Hepatocyte (in vitro differentiated cells): ENCODE measurements at regions not wholly inside any gene's neighbourhood (a gene's known extent, or its start where the extent isn't known, plus 50 kb on each side); places are given as distances from the start of the nearest gene placed in this dataset.

ENCODE experiments used
- DNase-seq: peaks from one replicate; pipeline ENCODE4 v3.0.0-alpha.2; 2016; ENCODE audit warnings: low spot score
- H2AFZ ChIP-seq: fragments of 200-600 bp; sonication (generic); 2 replicates; pipeline ENCODE4 v1.6.0; 2016; ENCODE audit warnings: antibody characterized with exemption, mild to moderate bottlenecking
- H3K27ac ChIP-seq: fragments of 200-600 bp; sonication (generic); 2 replicates; pipeline ENCODE4 v1.5.1; 2016; ENCODE audit warnings: mild to moderate bottlenecking
- H3K27me3 ChIP-seq: fragments of 200-600 bp; sonication (generic); 2 replicates; pipeline ENCODE4 v1.6.1; 2016
- H3K36me3 ChIP-seq: fragments of 200-600 bp; sonication (generic); replicated peaks from 2 replicates; pipeline ENCODE4 v1.5.1; 2016; ENCODE audit warnings: low read depth; ENCODE audit not compliant: insufficient read depth
- H3K4me1 ChIP-seq: fragments of 200-600 bp; sonication (generic); 2 replicates; pipeline ENCODE4 v1.5.1; 2016; ENCODE audit warnings: mild to moderate bottlenecking, moderate library complexity; ENCODE audit not compliant: insufficient read depth
- H3K4me2 ChIP-seq: fragments of 200-600 bp; sonication (generic); 2 replicates; pipeline ENCODE4 v1.6.0; 2016
- H3K4me3 ChIP-seq: fragments of 200-600 bp; sonication (generic); 2 replicates; pipeline ENCODE4 v1.5.1; 2016; ENCODE audit warnings: mild to moderate bottlenecking
- H3K79me2 ChIP-seq: fragments of 200-600 bp; sonication (generic); 2 replicates; pipeline ENCODE4 v1.6.0; 2017; ENCODE audit warnings: mild to moderate bottlenecking
- H3K9me2 ChIP-seq: fragments of 200-600 bp; sonication (generic); replicated peaks from 2 replicates; pipeline ENCODE4 v1.6.0; 2017; ENCODE audit warnings: mild to moderate bottlenecking; ENCODE audit not compliant: insufficient read depth
- H3K9me3 ChIP-seq: fragments of 200-600 bp; sonication (generic); 2 replicates; pipeline ENCODE4 v1.5.1; 2016; ENCODE audit warnings: low read depth, mild to moderate bottlenecking
- H4K20me1 ChIP-seq: fragments of 200-600 bp; sonication (generic); 2 replicates; pipeline ENCODE4 v1.6.0; 2016; ENCODE audit warnings: mild to moderate bottlenecking; ENCODE audit not compliant: insufficient read depth, poor library complexity, severe bottlenecking
- EZH2 ChIP-seq: fragments of 200-600 bp; sonication (generic); IDR thresholded peaks from 2 replicates; pipeline ENCODE4 v1.6.1; 2016; ENCODE audit warnings: antibody characterized with exemption, mild to moderate bottlenecking, borderline replicate concordance
- EZH2phosphoT487 ChIP-seq: fragments of 200-600 bp; sonication (generic); IDR thresholded peaks from one replicate; pipeline ENCODE4 v1.6.1; 2018; ENCODE audit warnings: antibody characterized with exemption, mild to moderate bottlenecking, low read depth, moderate library complexity; ENCODE audit not compliant: unreplicated experiment, severe bottlenecking
- WGBS: methylation state at CpG from one replicate; pipeline ENCODE4 v1.1.6; 2016; ENCODE audit warnings: low lambda C conversion rate; ENCODE audit errors: missing lambda C conversion rate; 5-methylcytosine and 5-hydroxymethylcytosine counted together
- TF ChIP-seq, protein P1 (sequence below): fragments of 200-600 bp; sonication (generic); IDR thresholded peaks from 2 replicates; pipeline ENCODE4 v1.5.1; 2016; ENCODE audit warnings: antibody characterized with exemption, mild to moderate bottlenecking; ENCODE audit not compliant: poor library complexity

DNA sequence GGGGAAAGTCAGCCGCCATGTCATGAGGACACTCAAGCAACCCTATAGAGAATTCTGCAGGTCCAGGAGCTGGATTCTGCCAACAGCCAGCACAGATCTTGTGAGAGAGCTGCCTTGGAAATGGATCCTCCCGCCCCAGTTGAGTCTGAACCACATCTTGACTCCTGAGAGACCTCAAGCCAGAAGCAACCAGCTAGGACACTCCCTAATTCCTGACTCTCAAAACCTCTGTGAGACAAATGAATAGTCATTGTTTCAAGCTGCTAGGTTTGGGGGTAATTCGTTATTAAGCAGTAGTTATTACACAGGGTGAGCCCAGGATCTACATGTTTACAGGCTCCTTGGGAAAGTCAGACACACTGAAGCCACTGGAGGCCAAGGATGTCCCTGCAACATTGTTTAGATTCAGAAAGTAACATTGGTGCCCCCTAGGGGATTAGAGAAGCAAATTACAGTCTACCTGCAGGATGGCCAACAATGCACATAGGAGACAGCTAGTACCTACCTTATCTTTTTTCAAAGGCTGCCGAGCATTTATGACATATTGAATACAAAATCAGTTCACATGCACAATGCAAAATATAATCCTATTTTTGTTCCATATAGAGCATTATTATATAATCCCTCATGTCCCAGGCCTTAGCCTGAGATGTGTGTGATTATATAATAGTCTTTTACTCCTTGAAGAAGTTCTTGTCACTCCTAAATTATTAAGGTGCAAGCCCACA lies 57.9 kb upstream of the FICD start:
- Histone ChIP-seq H4K20me1 (no peaks in the 10 kb centered on the region), H3K79me2 (no peaks in the 10 kb centered on the region), H3K4me3 (no peak overlapping the region), H3K9me2 (no peaks in the 10 kb centered on the region), H3K4me1 (no peaks in the 10 kb centered on the region), H3K4me2 (no peak overlapping the region), H3K27ac (no peak overlapping the region), H3K36me3 (no peaks in the 10 kb centered on the region), H3K27me3 (peaks cover 5% of the 10 kb centered on the region), H2AFZ (no peak overlapping the region), H3K9me3 (no peaks in the 10 kb centered on the region)
- DNase-seq, result peak; percentile 79
- 49% methylated on average over 4 of the region's 4 CpGs for WGBS
- TF ChIP-seq EZH2phosphoT487 (no peak), EZH2 (no peak)
- TF ChIP-seq, protein P1, sequence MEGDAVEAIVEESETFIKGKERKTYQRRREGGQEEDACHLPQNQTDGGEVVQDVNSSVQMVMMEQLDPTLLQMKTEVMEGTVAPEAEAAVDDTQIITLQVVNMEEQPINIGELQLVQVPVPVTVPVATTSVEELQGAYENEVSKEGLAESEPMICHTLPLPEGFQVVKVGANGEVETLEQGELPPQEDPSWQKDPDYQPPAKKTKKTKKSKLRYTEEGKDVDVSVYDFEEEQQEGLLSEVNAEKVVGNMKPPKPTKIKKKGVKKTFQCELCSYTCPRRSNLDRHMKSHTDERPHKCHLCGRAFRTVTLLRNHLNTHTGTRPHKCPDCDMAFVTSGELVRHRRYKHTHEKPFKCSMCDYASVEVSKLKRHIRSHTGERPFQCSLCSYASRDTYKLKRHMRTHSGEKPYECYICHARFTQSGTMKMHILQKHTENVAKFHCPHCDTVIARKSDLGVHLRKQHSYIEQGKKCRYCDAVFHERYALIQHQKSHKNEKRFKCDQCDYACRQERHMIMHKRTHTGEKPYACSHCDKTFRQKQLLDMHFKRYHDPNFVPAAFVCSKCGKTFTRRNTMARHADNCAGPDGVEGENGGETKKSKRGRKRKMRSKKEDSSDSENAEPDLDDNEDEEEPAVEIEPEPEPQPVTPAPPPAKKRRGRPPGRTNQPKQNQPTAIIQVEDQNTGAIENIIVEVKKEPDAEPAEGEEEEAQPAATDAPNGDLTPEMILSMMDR, result peak; percentile 65

DNA sequence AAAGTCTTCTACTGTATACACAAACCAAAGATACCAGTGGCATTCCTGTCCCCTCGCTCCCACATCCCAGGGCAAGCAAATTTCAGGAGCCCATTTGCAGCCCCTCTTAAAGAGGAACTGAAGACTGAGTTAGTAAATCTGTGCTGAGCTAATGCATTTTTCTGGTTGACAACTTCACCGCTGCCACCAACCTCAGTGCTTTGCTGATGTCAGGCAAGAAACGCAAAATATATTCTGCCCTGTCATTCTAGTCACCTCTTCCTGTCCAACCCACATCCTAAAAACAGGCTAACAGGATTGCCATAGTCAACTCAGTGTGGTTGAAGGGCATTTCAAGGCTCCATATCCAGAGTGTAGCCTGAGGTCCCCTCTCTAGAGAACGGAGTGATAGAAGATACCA lies 59.4 kb upstream of the FICD start:
- TF ChIP-seq EZH2, result no peak
- TF ChIP-seq, protein P1, result no peak
- TF ChIP-seq EZH2phosphoT487, result no peak
- Histone ChIP-seq H2AFZ (no peak overlapping the region), H3K9me2 (no peaks in the 10 kb centered on the region), H3K36me3 (no peaks in the 10 kb centered on the region), H3K9me3 (no peaks in the 10 kb centered on the region), H3K4me1 (no peaks in the 10 kb centered on the region), H3K4me2 (no peak overlapping the region), H3K4me3 (no peak overlapping the region), H4K20me1 (no peaks in the 10 kb centered on the region), H3K27ac (no peak overlapping the region), H3K79me2 (no peaks in the 10 kb centered on the region), H3K27me3 (peaks cover 5% of the 10 kb centered on the region)
- DNase-seq, result no peak
- 81% methylated on average over 4 of the region's 4 CpGs for WGBS

DNA sequence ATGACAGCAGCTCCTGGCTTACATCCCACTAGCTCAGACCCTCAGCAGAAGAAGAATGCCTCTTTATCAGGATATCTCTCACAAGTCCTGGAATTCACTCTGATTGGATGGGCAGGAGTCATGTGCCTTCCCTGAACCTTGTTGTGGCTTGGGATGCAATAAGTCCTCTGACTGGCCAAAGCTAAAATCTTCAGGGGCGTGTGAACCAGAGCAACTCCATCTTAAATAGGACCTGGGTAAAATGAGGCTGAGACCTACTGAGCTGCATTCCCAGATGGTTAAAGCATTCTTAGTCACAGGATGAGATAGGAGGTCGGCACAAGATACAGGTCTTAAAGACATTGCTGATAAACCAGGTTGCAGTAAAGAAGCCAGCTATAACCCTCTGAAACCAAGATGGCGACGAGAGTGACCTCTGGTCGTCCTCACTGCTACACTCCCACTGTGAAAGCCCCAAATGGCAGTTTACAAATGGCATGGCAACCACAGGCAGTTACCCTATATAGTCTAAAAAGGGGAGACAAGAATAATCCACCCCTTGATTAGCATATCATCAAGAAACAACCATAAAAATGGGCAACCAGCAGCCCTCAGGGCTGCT lies 60.4 kb upstream of the FICD start:
- Histone ChIP-seq H3K36me3 (no peaks in the 10 kb centered on the region), H3K27me3 (peaks cover 4% of the 10 kb centered on the region), H3K27ac (no peak overlapping the region), H2AFZ (no peak overlapping the region), H3K79me2 (no peaks in the 10 kb centered on the region), H3K9me3 (no peaks in the 10 kb centered on the region), H3K4me2 (no peak overlapping the region), H4K20me1 (no peaks in the 10 kb centered on the region), H3K9me2 (no peaks in the 10 kb centered on the region), H3K4me1 (no peaks in the 10 kb centered on the region), H3K4me3 (no peak overlapping the region)
- no peak for DNase-seq
- TF ChIP-seq EZH2phosphoT487 (no peak), EZH2 (no peak)
- TF ChIP-seq, protein P1, result no peak
- WGBS, result 77% methylated on average over 5 of the region's 5 CpGs
